Urinary bladder (tissue), 3 donors: ENCODE measurements at regions not wholly inside any gene's neighbourhood (a gene's known extent, or its start where the extent isn't known, plus 50 kb on each side); places are given as distances from the start of the nearest gene placed in this dataset.
"Not testable (repeated sequence)": the region's sequence is repeated elsewhere in the genome, so short reads cannot be mapped to it uniquely, and the experiment has no call there.

Experiments used
- DNase-seq: peaks from one replicate; pipeline ENCODE4 v3.0.0-alpha.2; 2015; ENCODE audit errors: extremely low spot score
- H3K27ac ChIP-seq: one replicate; pipeline ENCODE4 v1.5.1; 2013; ENCODE audit warnings: low read depth, mild to moderate bottlenecking, moderate library complexity
- H3K36me3 ChIP-seq: one replicate; pipeline ENCODE4 v1.6.1; 2013; ENCODE audit warnings: mild to moderate bottlenecking, moderate library complexity; ENCODE audit not compliant: insufficient read depth
- H3K4me1 ChIP-seq: one replicate; pipeline ENCODE4 v1.6.1; 2013; ENCODE audit warnings: mild to moderate bottlenecking, moderate library complexity; ENCODE audit not compliant: insufficient read depth
- H3K4me3 ChIP-seq: one replicate; pipeline ENCODE4 v1.5.1; 2013; ENCODE audit warnings: low read depth, low read length
- WGBS: extraction: QIAGEN DNeasy Blood & Tissue Kit; methylation state at CpG from one replicate; pipeline ENCODE4 v1.1.7; 2013; 5-methylcytosine and 5-hydroxymethylcytosine counted together
- donor health status: healthy with polysubstance abuse.
- donor health status: healthy.

GRCh38 chr12:85394809-85395208, 114.8 kb downstream of the ALX1 start:
- no peaks in the 10 kb centered on the region for H3K36me3 ChIP-seq
- DNase-seq, result no peak
- no peak overlapping the region for H3K27ac ChIP-seq
- 91% methylated on average over 3 of the region's 3 CpGs for WGBS
- H3K4me3 ChIP-seq, result no peak overlapping the region
- H3K4me1 ChIP-seq, result no peaks in the 10 kb centered on the region

- Histone ChIP-seq H3K36me3 (no peaks in the 10 kb centered on the region), H3K27ac (no peak overlapping the region), H3K4me3 (no peak overlapping the region), H3K4me1 (no peaks in the 10 kb centered on the region)
- WGBS, result 87% methylated on average over 5 of the region's 5 CpGs
- DNase-seq, result no peak
Measured at GRCh38 chr12:85405262-85405661, 125.2 kb downstream of the ALX1 start.

- WGBS, result 59% methylated on average over 4 of the region's 4 CpGs
- Histone ChIP-seq H3K36me3 (no peaks in the 10 kb centered on the region), H3K4me3 (no peak overlapping the region), H3K4me1 (no peaks in the 10 kb centered on the region), H3K27ac (no peak overlapping the region)
- DNase-seq, result no peak
Measured at GRCh38 chr12:85405781-85406522, 125.9 kb downstream of the ALX1 start.

- whole genome bisulfite sequencing, result 68% methylated on average over 2 of the region's 2 CpGs
- Histone ChIP-seq H3K36me3 (no peaks in the 10 kb centered on the region), H3K4me1 (no peaks in the 10 kb centered on the region), H3K4me3 (no peak overlapping the region), H3K27ac (no peak overlapping the region)
- no peak for DNase-seq
Measured at GRCh38 chr12:85413266-85413665, 133.2 kb downstream of the ALX1 start.

GRCh38 chr12:85422762-85423161, 142.7 kb downstream of the ALX1 start:
- DNase-seq, result no peak
- Histone ChIP-seq H3K4me1 (no peaks in the 10 kb centered on the region), H3K4me3 (no peak overlapping the region), H3K36me3 (no peaks in the 10 kb centered on the region), H3K27ac (no peak overlapping the region)
- WGBS, result 26% methylated on average over 3 of the region's 3 CpGs

- H3K4me3 ChIP-seq, result no peak overlapping the region
- no peaks in the 10 kb centered on the region for H3K4me1 ChIP-seq
- H3K27ac ChIP-seq, result no peak overlapping the region
- H3K36me3 ChIP-seq, result no peaks in the 10 kb centered on the region
- DNase-seq, result no peak
- WGBS, result 86% methylated on average over 3 of the region's 3 CpGs
Measured at GRCh38 chr12:85423947-85424346, 143.9 kb downstream of the ALX1 start.

- Histone ChIP-seq H3K4me3 (no peak overlapping the region), H3K36me3 (no peaks in the 10 kb centered on the region), H3K4me1 (no peaks in the 10 kb centered on the region), H3K27ac (no peak overlapping the region)
- DNase-seq, result peak; percentile 13
- WGBS, result 59% methylated on average over 10 of the region's 10 CpGs
Measured at GRCh38 chr12:85424581-85425348, 144.7 kb downstream of the ALX1 start.

GRCh38 chr12:85425349-85425612, 145.3 kb downstream of the ALX1 start:
- no peaks in the 10 kb centered on the region for H3K36me3 ChIP-seq
- no peak overlapping the region for H3K4me3 ChIP-seq
- DNase-seq, result no peak
- 27% methylated on average over 1 of the region's 1 CpG for WGBS
- H3K27ac ChIP-seq, result no peak overlapping the region
- no peaks in the 10 kb centered on the region for H3K4me1 ChIP-seq

GRCh38 chr12:85425926-85426325, 145.9 kb downstream of the ALX1 start:
- WGBS, result 61% methylated on average over 4 of the region's 4 CpGs
- no peak overlapping the region for H3K4me3 ChIP-seq
- DNase-seq, result no peak
- H3K27ac ChIP-seq, result no peak overlapping the region
- no peaks in the 10 kb centered on the region for H3K4me1 ChIP-seq
- H3K36me3 ChIP-seq, result no peaks in the 10 kb centered on the region

GRCh38 chr12:85433148-85433547, 153.1 kb downstream of the ALX1 start:
- H3K27ac ChIP-seq, H3K4me1 ChIP-seq, H3K36me3 ChIP-seq, DNase-seq, H3K4me3 ChIP-seq: not testable (repeated sequence)

- Histone ChIP-seq H3K4me1 (no peaks in the 10 kb centered on the region), H3K4me3 (no peak overlapping the region), H3K27ac (no peak overlapping the region), H3K36me3 (no peaks in the 10 kb centered on the region)
- WGBS, result 40% methylated on average over 1 of the region's 1 CpG
- DNase-seq, result no peak
Measured at GRCh38 chr12:85440271-85440670, 160.3 kb downstream of the ALX1 start.

- Histone ChIP-seq H3K27ac (no peak overlapping the region), H3K36me3 (no peaks in the 10 kb centered on the region), H3K4me1 (no peaks in the 10 kb centered on the region), H3K4me3 (no peak overlapping the region)
- WGBS, result 48% methylated on average over 3 of the region's 3 CpGs
- DNase-seq, result no peak
Measured at GRCh38 chr12:85441025-85441424, 161.0 kb downstream of the ALX1 start.

- no peak for DNase-seq
- Histone ChIP-seq H3K4me1 (no peaks in the 10 kb centered on the region), H3K4me3 (no peak overlapping the region), H3K27ac (no peak overlapping the region), H3K36me3 (no peaks in the 10 kb centered on the region)
- WGBS, result 81% methylated on average over 1 of the region's 1 CpG
Measured at GRCh38 chr12:85441741-85442140, 161.7 kb downstream of the ALX1 start.

GRCh38 chr12:85445060-85445938, 165.3 kb downstream of the ALX1 start:
- 49% methylated on average over 6 of the region's 6 CpGs for WGBS
- Histone ChIP-seq H3K4me1 (no peaks in the 10 kb centered on the region), H3K4me3 (no peak overlapping the region), H3K27ac (no peak overlapping the region), H3K36me3 (no peaks in the 10 kb centered on the region)
- DNase-seq, result no peak
